Peyer's patch (tissue), 4 donors: ENCODE measurements at regions not wholly inside any gene's neighbourhood (a gene's known extent, or its start where the extent isn't known, plus 50 kb on each side); places are given as distances from the start of the nearest gene placed in this dataset.

Experiments
- DNase-seq, 3 donors: peaks; one replicate each; pipeline ENCODE4 v3.0.0-alpha.2; 2017 to 2019
- H3K27ac ChIP-seq, 4 donors: fragments of 200-600 bp; sonication (generic); one replicate each; pipeline ENCODE4 v1.5.1; 2016 to 2019
- H3K27me3 ChIP-seq, 2 donors: fragments of 200-600 bp; sonication (generic); one replicate each; pipeline ENCODE4 v1.5.1; 2019
- H3K36me3 ChIP-seq, 3 donors: fragments of 200-600 bp; sonication (generic); one replicate each; pipeline ENCODE4 v1.5.1; 2016 to 2019
- H3K4me1 ChIP-seq, 4 donors: fragments of 200-600 bp; sonication (generic); one replicate each; pipeline ENCODE4 v1.5.1; 2016 to 2019
- H3K4me3 ChIP-seq, 4 donors: fragments of 200-600 bp; sonication (generic); 1 replicate in 3 of 4; 2 replicates in 1 of 4; pipeline ENCODE4 v1.5.1; 2016 to 2019; ENCODE audit warnings: mild to moderate bottlenecking in 1 of 4
- H3K9me3 ChIP-seq, 4 donors: fragments of 200-600 bp; sonication (generic); one replicate each; pipeline ENCODE4 v1.5.1; 2016 to 2019; ENCODE audit warnings: mild to moderate bottlenecking in 1 of 4
- CTCF ChIP-seq, 6 experiments: fragments of 450-650 bp in 4 of 6; fragments of 200-600 bp in 2 of 6; sonication (generic) in 1 of 6; IDR thresholded peaks; one replicate each; pipeline ENCODE4 v1.5.1; 2017 to 2019; ENCODE audit warnings: antibody characterized with exemption in 6 of 6, mild to moderate bottlenecking in 3 of 6, moderate library complexity in 1 of 6
- POLR2A ChIP-seq, 2 donors: fragments of 450-650 bp; IDR thresholded peaks; one replicate each; pipeline ENCODE4 v1.5.1; 2017; ENCODE audit warnings: antibody characterized with exemption in 2 of 2, mild to moderate bottlenecking in 2 of 2, moderate library complexity in 2 of 2

DNA sequence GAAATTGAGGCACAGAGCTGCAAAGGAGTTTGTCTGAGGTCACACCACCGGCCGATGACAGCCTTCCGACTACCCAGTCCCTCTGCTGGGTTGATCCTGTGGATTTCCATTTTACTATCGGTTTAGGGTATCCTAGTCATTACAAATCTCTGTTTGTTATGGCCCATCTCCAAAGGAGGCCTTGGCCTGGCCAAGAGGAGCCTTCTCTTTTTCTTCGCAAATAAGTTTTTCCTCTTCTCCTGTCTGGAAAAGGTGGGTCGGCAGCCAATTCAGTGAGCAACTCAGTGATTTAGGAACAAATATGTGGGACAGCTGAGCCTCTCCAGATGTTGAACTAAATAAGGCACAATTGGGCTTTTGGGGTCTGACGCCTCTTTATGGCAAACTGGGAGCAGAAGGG lies 169.2 kb upstream of the RBPJ start:
- Histone ChIP-seq H3K27me3 (no peaks in the 10 kb centered on the region), H3K4me1 (no peaks in the 10 kb centered on the region), H3K36me3 (no peaks in the 10 kb centered on the region), H3K27ac (peak overlapping the region in 2 of 4 donors; percentile 40 to 43), H3K4me3 (no peak overlapping the region), H3K9me3 (no peaks in the 10 kb centered on the region)
- no peak for DNase-seq
- no peak for TF ChIP-seq CTCF (IDR thresholded peaks at IDR 0.05)
- no peak for TF ChIP-seq POLR2A (IDR thresholded peaks at IDR 0.05)

GRCh38 chr4:26152056-26152455 lies 168.8 kb upstream of the RBPJ start:
- Histone ChIP-seq H3K27ac (no peak overlapping the region), H3K4me1 (no peaks in the 10 kb centered on the region), H3K4me3 (no peak overlapping the region), H3K27me3 (no peaks in the 10 kb centered on the region), H3K36me3 (no peaks in the 10 kb centered on the region), H3K9me3 (no peaks in the 10 kb centered on the region)
- no peak for TF ChIP-seq POLR2A (IDR thresholded peaks at IDR 0.05)
- TF ChIP-seq CTCF (IDR thresholded peaks at IDR 0.05), result no peak
- no peak for DNase-seq

DNA sequence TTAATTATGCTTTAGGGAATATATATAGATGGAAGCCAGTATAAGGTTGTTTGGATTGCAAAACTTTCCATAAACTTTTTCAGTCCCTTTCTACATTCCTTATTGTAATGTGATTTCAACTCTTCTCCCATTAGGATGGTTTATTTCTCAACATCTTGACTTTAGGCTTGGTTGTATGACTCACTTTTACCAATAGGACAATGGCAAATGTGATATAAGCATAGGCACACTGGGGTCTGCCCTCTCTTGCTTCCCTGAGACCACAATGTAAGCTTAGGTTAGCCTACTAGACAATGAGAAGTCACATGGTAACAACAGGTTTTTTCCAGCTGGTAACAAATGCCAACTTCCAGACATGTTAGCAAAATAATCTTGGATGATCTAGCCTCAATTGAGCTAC lies 163.3 kb upstream of the RBPJ start:
- Histone ChIP-seq H3K27me3 (no peaks in the 10 kb centered on the region), H3K4me1 (no peaks in the 10 kb centered on the region), H3K36me3 (no peaks in the 10 kb centered on the region), H3K9me3 (no peaks in the 10 kb centered on the region), H3K27ac (no peak overlapping the region), H3K4me3 (no peak overlapping the region)
- DNase-seq, result no peak
- TF ChIP-seq POLR2A (IDR thresholded peaks at IDR 0.05) (no peak), CTCF (IDR thresholded peaks at IDR 0.05) (no peak)

DNA sequence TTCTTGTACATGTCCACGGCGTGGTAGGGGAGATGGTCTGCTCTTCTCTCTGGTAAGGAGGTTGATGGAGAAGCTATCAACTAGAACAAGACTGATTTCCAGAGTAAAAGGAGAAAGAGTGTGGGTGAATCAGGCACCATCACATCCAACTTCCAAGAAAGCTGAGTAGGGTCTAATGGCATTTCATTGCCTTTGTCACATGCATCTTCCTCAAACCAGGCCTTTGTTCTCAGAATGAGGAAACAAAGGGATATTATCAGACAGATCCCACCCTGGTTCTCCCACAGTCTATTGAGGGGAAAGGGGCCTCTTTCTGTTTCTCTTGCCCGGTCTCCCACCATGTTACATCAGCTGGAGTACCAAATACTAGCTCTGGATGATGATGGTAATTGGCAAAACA lies 160.2 kb upstream of the RBPJ start:
- Histone ChIP-seq H3K27me3 (no peaks in the 10 kb centered on the region), H3K4me1 (no peaks in the 10 kb centered on the region), H3K36me3 (no peaks in the 10 kb centered on the region), H3K27ac (no peak overlapping the region), H3K4me3 (no peak overlapping the region), H3K9me3 (no peaks in the 10 kb centered on the region)
- no peak for TF ChIP-seq CTCF (IDR thresholded peaks at IDR 0.05)
- TF ChIP-seq POLR2A (IDR thresholded peaks at IDR 0.05), result no peak
- DNase-seq, result no peak

GRCh38 chr4:26161030-26161824 lies 159.6 kb upstream of the RBPJ start:
- Histone ChIP-seq H3K36me3 (no peaks in the 10 kb centered on the region), H3K27me3 (no peaks in the 10 kb centered on the region), H3K27ac (no peak overlapping the region), H3K9me3 (no peaks in the 10 kb centered on the region), H3K4me1 (no peaks in the 10 kb centered on the region), H3K4me3 (no peak overlapping the region)
- TF ChIP-seq POLR2A (IDR thresholded peaks at IDR 0.05), result no peak
- TF ChIP-seq CTCF (IDR thresholded peaks at IDR 0.05), result peak in 2 of 6 experiments; percentile 12 to 18
- no peak for DNase-seq
